RWPE2 (cell line): ENCODE measurements at regions not wholly inside any gene's neighbourhood (a gene's known extent, or its start where the extent isn't known, plus 50 kb on each side); places are given as distances from the start of the nearest gene placed in this dataset.

Source experiments
- ATAC-seq: fragments of 200-7000 bp; cut with Tn5 transposase; 3 replicates; pipeline ENCODE4 v1.9.1; 2021; ENCODE audit warnings: low read depth
- DNase-seq: peaks from one replicate; pipeline ENCODE4 v3.0.0-alpha.2; 2020; ENCODE audit warnings: low spot score
- H3K27ac ChIP-seq: fragments of 450-650 bp; 2 replicates; pipeline ENCODE4 v1.5.1; 2017; ENCODE audit warnings: mild to moderate bottlenecking; ENCODE audit not compliant: poor library complexity, severe bottlenecking
- H3K27me3 ChIP-seq: fragments of 250-450 bp; sonication (Bioruptor Pico); 2 replicates; pipeline ENCODE4 v1.5.1; 2021; ENCODE audit warnings: mild to moderate bottlenecking, moderate library complexity; ENCODE audit not compliant: insufficient read depth, poor library complexity, severe bottlenecking
- H3K36me3 ChIP-seq: fragments of 250-450 bp; sonication (Bioruptor Pico); 2 replicates; pipeline ENCODE4 v1.5.1; 2020; ENCODE audit warnings: low read depth, mild to moderate bottlenecking, moderate library complexity
- H3K4me1 ChIP-seq: fragments of 250-450 bp; sonication (Bioruptor Pico); 2 replicates; pipeline ENCODE4 v1.5.1; 2021; ENCODE audit warnings: mild to moderate bottlenecking, moderate library complexity; ENCODE audit not compliant: insufficient read depth, poor library complexity, severe bottlenecking
- H3K4me3 ChIP-seq: fragments of 250-450 bp; sonication (Bioruptor Pico); 2 replicates; pipeline ENCODE4 v1.5.1; 2021; ENCODE audit warnings: mild to moderate bottlenecking, moderate library complexity; ENCODE audit not compliant: severe bottlenecking
- H3K9me3 ChIP-seq: fragments of 250-450 bp; sonication (Bioruptor Pico); 2 replicates; pipeline ENCODE4 v1.5.1; 2021; ENCODE audit warnings: mild to moderate bottlenecking, moderate library complexity; ENCODE audit not compliant: severe bottlenecking
- CTCF ChIP-seq: fragments of 450-650 bp; IDR thresholded peaks from one replicate; pipeline ENCODE4 v1.5.1; 2017; ENCODE audit warnings: mild to moderate bottlenecking, moderate library complexity; ENCODE audit not compliant: poor library complexity, severe bottlenecking

GRCh38 chr2:39568561-39569006, 97.1 kb upstream of the TMEM178A start:
- peaks cover under 1% of the 10 kb centered on the region for H3K9me3 ChIP-seq
- peak overlapping the region; percentile 89 for H3K27ac ChIP-seq
- no peak overlapping the region for H3K4me3 ChIP-seq
- DNase-seq (no peak), ATAC-seq (peak; percentile 91; the same call in 2 of the 3 replicates)
- H3K4me1 ChIP-seq, result peaks cover 24% of the 10 kb centered on the region
- TF ChIP-seq CTCF, result no peak
- H3K36me3 ChIP-seq, result no peaks in the 10 kb centered on the region
- no peaks in the 10 kb centered on the region for H3K27me3 ChIP-seq

DNA sequence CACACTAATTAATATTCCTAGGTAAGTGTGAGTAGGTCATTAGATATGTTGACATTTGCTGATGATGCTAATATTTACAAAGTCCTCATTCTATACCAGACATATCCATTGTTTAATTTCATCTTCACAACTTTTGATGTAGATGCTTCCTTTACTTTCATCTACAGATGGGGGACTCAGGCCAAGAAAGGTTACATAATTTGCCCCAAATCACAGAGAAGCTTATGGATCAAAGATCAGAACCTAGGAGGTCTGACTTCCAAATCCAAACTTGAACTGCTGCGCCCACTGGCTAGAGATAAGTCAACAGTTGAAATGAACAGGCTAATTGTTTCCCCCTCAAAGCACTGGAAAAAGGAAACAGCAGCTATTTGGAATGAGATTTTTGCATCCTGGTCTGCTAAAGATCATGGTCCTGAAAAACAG, 95.6 kb upstream of the TMEM178A start:
- no peaks in the 10 kb centered on the region for H3K9me3 ChIP-seq
- ATAC-seq (no peak), DNase-seq (no peak)
- H3K4me1 ChIP-seq, result peaks cover 24% of the 10 kb centered on the region
- H3K27me3 ChIP-seq, result no peaks in the 10 kb centered on the region
- H3K36me3 ChIP-seq, result no peaks in the 10 kb centered on the region
- H3K27ac ChIP-seq, result no peak overlapping the region
- TF ChIP-seq CTCF, result no peak
- no peak overlapping the region for H3K4me3 ChIP-seq

- Histone ChIP-seq H3K9me3 (no peaks in the 10 kb centered on the region), H3K4me1 (peaks cover 24% of the 10 kb centered on the region), H3K27ac (peak overlapping the region; percentile 17), H3K27me3 (no peaks in the 10 kb centered on the region), H3K4me3 (no peak overlapping the region), H3K36me3 (no peaks in the 10 kb centered on the region)
- ATAC-seq (no peak), DNase-seq (no peak)
- TF ChIP-seq CTCF, result no peak
Measured at GRCh38 chr2:39570614-39571013, 95.1 kb upstream of the TMEM178A start.

- no peak for TF ChIP-seq CTCF
- Histone ChIP-seq H3K9me3 (no peaks in the 10 kb centered on the region), H3K27me3 (no peaks in the 10 kb centered on the region), H3K4me1 (peaks cover 24% of the 10 kb centered on the region), H3K4me3 (no peak overlapping the region), H3K27ac (peak overlapping the region; percentile 17), H3K36me3 (no peaks in the 10 kb centered on the region)
- DNase-seq (no peak), ATAC-seq (peak; percentile 50)
Measured at GRCh38 chr2:39571111-39571731, 94.5 kb upstream of the TMEM178A start.

GRCh38 chr2:39573276-39573675, 92.4 kb upstream of the TMEM178A start:
- DNase-seq, result no peak
- Histone ChIP-seq H3K4me3 (no peak overlapping the region), H3K4me1 (peaks cover 16% of the 10 kb centered on the region), H3K36me3 (no peaks in the 10 kb centered on the region), H3K27me3 (no peaks in the 10 kb centered on the region), H3K9me3 (no peaks in the 10 kb centered on the region), H3K27ac (no peak overlapping the region)
- ATAC-seq, result no peak; the same call in 2 of the 3 replicates
- TF ChIP-seq CTCF, result no peak
